Psoas muscle (tissue), 7 donors: ENCODE measurements at regions not wholly inside any gene's neighbourhood (a gene's known extent, or its start where the extent isn't known, plus 50 kb on each side); places are given as distances from the start of the nearest gene placed in this dataset.

Experiments used
- ATAC-seq, 4 donors: fragments of 200-7000 bp; cut with Tn5 transposase; one replicate each; pipeline ENCODE4 v1.9.1; 2020; ENCODE audit warnings: moderate library complexity in 3 of 4, mild to moderate bottlenecking in 2 of 4
- DNase-seq, 2 donors: peaks; one replicate each; pipeline ENCODE4 v3.0.0-alpha.2; 2020
- H3K27ac ChIP-seq: fragments of 200-600 bp; one replicate; pipeline ENCODE4 v1.8.0; 2022
- H3K27me3 ChIP-seq, 3 donors: fragments of 200-600 bp in 1 of 3; one replicate each; pipeline versions ENCODE4 v1.6.1 to v1.8.0; 2013 to 2022; ENCODE audit warnings: low read length in 2 of 3, mild to moderate bottlenecking in 2 of 3, moderate library complexity in 1 of 3; ENCODE audit not compliant: insufficient read depth in 3 of 3
- H3K36me3 ChIP-seq, 2 donors: fragments of 200-600 bp in 1 of 2; one replicate each; pipeline versions ENCODE4 v1.6.1 to v1.8.0; 2013 to 2022; ENCODE audit warnings: low read depth in 1 of 2, mild to moderate bottlenecking in 1 of 2, moderate library complexity in 1 of 2; ENCODE audit not compliant: insufficient read depth in 1 of 2
- H3K4me1 ChIP-seq: fragments of 200-600 bp; one replicate; pipeline ENCODE4 v1.8.0; 2022
- H3K4me3 ChIP-seq: fragments of 200-600 bp; one replicate; pipeline ENCODE4 v1.8.0; 2022; ENCODE audit warnings: mild to moderate bottlenecking
- H3K9me3 ChIP-seq: fragments of 200-600 bp; one replicate; pipeline ENCODE4 v1.8.0; 2022
- WGBS, 3 donors: extraction: QIAGEN DNeasy Blood & Tissue Kit; methylation state at CpG; one replicate each; pipeline versions ENCODE4 v1.1.6 to v1.1.7; 2013; 5-methylcytosine and 5-hydroxymethylcytosine counted together
- intact Hi-C, 2 donors: fragments of 100-400 bp; cut with DNase I; formaldehyde crosslinking; loops; one replicate each; pipeline versions ENCODE4 v1.11.0 to v1.14.2; 2022
- TF ChIP-seq, protein P1 (sequence below): fragments of 200-600 bp; IDR thresholded peaks from one replicate; pipeline ENCODE4 v1.8.0; 2022; ENCODE audit warnings: antibody characterized with exemption
- donor health status: healthy with polysubstance abuse.
- donor health status: DM: no; HTN: no; CAD: no; lungs with moderate emphysema.
- donor health status: Bipolar disorder and iron deficiency.
- donor health status: healthy.
- donor health status: DM: yes; HTN: yes; CAD: no.
- donor health status: DM: no; HTN: no; CAD: no.
- donor health status: DM: yes; HTN: yes; CAD: no.

DNA sequence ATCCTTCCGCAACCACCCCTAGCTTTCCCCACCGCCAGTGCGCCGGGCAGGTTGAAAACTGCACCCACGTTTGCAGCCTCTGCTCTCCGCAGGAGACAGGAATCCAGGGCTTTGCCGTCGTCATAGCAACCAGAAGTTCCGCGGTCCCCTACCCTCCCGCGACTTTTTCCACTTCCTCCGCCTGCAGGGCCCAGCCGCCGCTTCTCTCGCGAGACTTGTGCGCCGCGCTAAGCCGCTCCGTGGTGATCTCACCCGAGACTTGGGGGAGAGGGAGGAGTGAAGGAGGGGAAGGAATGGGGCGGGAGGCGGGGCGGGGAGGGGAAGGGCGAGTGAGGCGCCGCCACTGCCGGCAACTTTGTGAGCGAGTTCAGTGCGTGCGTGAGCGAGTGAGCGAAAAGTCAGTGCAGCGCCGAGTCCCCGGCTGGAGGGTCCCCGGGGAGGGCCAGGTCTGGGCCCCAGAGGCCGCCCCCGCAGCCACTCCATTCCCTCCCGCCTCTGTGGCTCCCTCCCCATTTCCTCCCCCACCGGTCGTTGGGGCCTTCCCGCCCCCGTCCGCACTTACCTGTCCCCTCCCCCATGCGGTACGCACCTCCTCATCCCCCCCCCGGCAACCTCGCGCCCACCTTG is 413.0 kb downstream of the PCNX1 start, which contains the start of gene SIPA1L1:
Gene SIPA1L1, plus strand, starts transcription at position 370 of the 627 bp plus-strand sequence.
- Histone ChIP-seq H3K36me3 (no peaks in the 10 kb centered on the region), H3K4me3 (peak within 1 kb of the TSS; percentile 95), H3K9me3 (no peaks in the 10 kb centered on the region), H3K27me3 (peaks cover 0 to 3% (median 0%) of the 10 kb centered on the region in 3 donors), H3K4me1 (no peaks in the 10 kb centered on the region), H3K27ac (peak within 1 kb of the TSS; percentile 82)
- ATAC-seq (peak; percentile 97 to 98 (median 98)), DNase-seq (peak; percentile 96 to 98)
- intact Hi-C loops, result loop anchor here in 1 of 2 donors (10.0 kb wide), 1 partner anchor 425 kb away; no protein-coding TSS in a partner anchor
- TF ChIP-seq, protein P1, sequence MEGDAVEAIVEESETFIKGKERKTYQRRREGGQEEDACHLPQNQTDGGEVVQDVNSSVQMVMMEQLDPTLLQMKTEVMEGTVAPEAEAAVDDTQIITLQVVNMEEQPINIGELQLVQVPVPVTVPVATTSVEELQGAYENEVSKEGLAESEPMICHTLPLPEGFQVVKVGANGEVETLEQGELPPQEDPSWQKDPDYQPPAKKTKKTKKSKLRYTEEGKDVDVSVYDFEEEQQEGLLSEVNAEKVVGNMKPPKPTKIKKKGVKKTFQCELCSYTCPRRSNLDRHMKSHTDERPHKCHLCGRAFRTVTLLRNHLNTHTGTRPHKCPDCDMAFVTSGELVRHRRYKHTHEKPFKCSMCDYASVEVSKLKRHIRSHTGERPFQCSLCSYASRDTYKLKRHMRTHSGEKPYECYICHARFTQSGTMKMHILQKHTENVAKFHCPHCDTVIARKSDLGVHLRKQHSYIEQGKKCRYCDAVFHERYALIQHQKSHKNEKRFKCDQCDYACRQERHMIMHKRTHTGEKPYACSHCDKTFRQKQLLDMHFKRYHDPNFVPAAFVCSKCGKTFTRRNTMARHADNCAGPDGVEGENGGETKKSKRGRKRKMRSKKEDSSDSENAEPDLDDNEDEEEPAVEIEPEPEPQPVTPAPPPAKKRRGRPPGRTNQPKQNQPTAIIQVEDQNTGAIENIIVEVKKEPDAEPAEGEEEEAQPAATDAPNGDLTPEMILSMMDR, result no peak
- 1 to 2% (median 1%) methylated on average over 39 to 52 of the region's 52 CpGs for WGBS, 3 donors

DNA sequence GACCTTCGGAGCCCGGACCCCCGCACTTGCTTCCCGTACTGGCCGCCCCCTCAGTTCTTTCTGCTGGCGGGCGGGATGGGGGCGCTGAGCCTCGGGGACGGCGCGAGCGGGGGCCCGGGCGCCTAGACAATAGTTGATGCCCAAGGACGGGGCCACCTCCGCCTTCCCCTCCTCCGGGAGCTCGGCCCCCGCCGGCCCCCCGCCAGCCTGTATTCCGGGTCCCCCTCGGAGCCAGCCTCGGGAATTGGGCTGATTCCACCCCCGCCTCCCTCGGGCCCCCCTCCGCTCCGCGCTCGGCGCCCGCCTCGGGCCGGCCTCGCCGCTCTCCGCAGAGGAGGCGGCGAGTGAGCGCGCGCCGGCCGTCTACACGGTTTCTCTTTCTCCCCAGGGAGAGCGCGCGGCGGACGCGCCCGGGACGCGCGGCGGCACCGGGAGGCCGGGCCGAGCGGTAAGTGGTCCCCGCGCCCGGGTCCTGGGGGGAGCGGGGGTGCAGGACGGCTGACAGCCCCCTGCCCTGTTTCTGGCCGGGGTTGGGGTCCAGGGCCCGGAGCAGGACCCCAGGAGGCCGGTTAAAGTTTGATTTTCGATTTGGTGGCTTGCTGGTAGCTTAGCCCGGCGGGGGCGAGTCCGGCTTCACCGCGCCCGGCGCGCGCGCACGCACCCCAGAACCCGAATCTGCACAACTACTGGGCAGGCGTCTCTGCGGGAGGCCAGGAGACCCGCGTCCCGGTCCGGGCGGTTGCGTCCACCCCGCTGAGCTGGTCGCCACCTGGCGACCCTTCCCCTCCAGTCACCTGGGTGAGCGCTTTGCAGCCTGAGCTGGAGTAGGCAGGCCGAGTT is 413.7 kb downstream of the PCNX1 start:
- ATAC-seq (peak; percentile 60 to 84 (median 76)), DNase-seq (peak; percentile 63 to 72)
- 0 to 1% (median 0%) methylated on average over 49 to 96 of the region's 96 CpGs for WGBS, 3 donors
- Histone ChIP-seq H3K27ac (peak overlapping the region; percentile 82), H3K4me3 (peak overlapping the region; percentile 95), H3K36me3 (no peaks in the 10 kb centered on the region), H3K4me1 (no peaks in the 10 kb centered on the region), H3K27me3 (peaks cover 0 to 3% (median 0%) of the 10 kb centered on the region in 3 donors), H3K9me3 (no peaks in the 10 kb centered on the region)
- intact Hi-C loops, result loop anchor here in 1 of 2 donors (10.0 kb wide), 1 partner anchor 424 kb away; no protein-coding TSS in a partner anchor
- TF ChIP-seq, protein P1, result no peak

DNA sequence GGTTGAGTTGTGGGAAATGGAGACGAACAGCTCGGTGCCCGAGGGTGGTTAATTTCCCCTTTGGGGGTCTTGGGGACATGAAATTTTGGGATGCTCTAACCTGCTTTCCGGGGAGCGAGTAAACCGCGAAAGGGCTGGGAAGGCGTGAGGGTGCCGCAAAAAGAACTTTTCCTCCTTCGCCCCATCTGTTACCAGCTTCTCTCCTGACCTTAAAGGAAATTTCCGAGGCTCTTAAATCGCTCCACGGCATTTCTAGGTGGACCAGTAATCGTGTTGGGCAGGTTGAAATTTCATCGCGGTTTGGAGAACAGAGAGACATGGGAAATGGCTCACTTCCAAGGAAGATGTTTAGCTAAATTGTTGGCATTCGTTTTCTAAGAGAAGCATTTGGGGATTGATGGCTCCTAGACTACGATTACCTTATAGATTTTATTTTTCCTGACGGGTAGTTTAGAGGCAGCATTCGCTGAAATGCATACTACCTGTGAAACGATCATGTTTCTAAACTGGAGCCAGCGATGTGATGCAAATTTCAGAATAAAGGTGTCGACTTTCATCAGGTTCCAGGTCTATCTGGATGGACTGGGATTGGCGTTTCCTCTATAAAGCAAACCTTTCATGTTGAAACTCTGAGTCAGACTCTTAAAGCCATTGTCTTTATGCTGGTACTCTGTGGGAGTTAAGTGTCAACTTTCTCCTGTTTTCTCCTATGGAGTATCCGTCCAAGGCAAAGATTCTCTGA is 414.5 kb downstream of the PCNX1 start:
- H3K27me3 ChIP-seq, result peaks cover 0 to 3% (median 0%) of the 10 kb centered on the region in 3 donors
- intact Hi-C loops, result loop anchor here in 1 of 2 donors (10.0 kb wide), 1 partner anchor 423 kb away; no protein-coding TSS in a partner anchor
- no peaks in the 10 kb centered on the region for H3K36me3 ChIP-seq
- WGBS, 3 donors, result 3 to 5% (median 4%) methylated on average over 25 of the region's 25 CpGs
- H3K4me1 ChIP-seq, result no peaks in the 10 kb centered on the region
- H3K4me3 ChIP-seq, result peak overlapping the region; percentile 95
- ATAC-seq (no peak), DNase-seq (no peak)
- peak overlapping the region; percentile 82 for H3K27ac ChIP-seq
- TF ChIP-seq, protein P1, result no peak
- no peaks in the 10 kb centered on the region for H3K9me3 ChIP-seq

DNA sequence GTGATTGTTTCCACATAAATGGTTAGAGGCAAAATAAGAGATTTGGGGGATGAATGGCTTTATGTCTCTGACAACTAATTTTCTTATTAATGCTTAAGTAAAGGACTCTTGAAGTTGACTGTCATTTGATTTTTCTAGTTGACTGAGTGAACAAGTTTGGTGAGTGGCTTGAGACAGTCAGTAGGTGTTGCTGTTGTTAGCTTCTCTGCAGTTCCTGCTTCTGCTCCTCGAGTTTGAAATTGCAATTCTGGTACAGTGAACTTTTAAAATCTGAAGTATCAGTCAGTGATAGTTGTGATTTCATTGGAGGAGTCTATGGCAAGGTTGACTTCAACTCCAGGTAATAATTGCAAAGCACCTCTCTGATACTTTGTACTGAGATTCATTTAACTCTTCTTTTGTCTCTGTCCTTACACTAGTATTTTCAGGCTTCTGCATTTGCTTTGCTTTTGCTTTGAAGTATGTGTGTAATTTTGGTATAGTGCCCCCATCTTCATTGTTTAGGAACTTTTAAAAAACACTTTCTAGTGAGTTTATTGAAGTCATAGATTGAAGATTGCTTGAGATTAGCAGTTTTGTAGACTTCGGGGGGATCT is 415.5 kb downstream of the PCNX1 start:
- H3K27ac ChIP-seq, result no peak overlapping the region
- H3K4me3 ChIP-seq, result peak overlapping the region; percentile 95
- peaks cover 0 to 3% (median 0%) of the 10 kb centered on the region in 3 donors for H3K27me3 ChIP-seq
- intact Hi-C loops, result loop anchor here in 1 of 2 donors (10.0 kb wide), 1 partner anchor 422 kb away; no protein-coding TSS in a partner anchor
- no peaks in the 10 kb centered on the region for H3K36me3 ChIP-seq
- no peaks in the 10 kb centered on the region for H3K9me3 ChIP-seq
- no peak for ATAC-seq
- DNase-seq, result no peak
- TF ChIP-seq, protein P1, result peak; percentile 25
- 45 to 47% (median 47%) methylated on average over 2 of the region's 2 CpGs for WGBS, 3 donors
- H3K4me1 ChIP-seq, result no peaks in the 10 kb centered on the region
